Caki2 (cell line): ENCODE measurements at regions not wholly inside any gene's neighbourhood (a gene's known extent, or its start where the extent isn't known, plus 50 kb on each side); places are given as distances from the start of the nearest gene placed in this dataset.

Experiments used
- DNase-seq: peaks from one replicate; pipeline ENCODE4 v3.0.0-alpha.2; 2015; ENCODE audit warnings: low read depth
- in situ Hi-C: cut with HindIII; loops from 2 replicates; pipeline ENCODE4 v1.10.0; 2016; ENCODE audit warnings: low sequenced_read_pairs, low pct_unique_long_range_greater_than_20kb, mixed read lengths

- in situ Hi-C loops: no loop called here
- no peak for DNase-seq
Observed at GRCh38 chr2:226634943-226635604, 164.5 kb downstream of the IRS1 start.

- in situ Hi-C loops: no loop called here
- no peak for DNase-seq
Observed at GRCh38 chr2:226631671-226632070, 167.9 kb downstream of the IRS1 start.

- DNase-seq: no peak
- in situ Hi-C loops: no loop called here
Observed at GRCh38 chr2:226631187-226631586, 168.4 kb downstream of the IRS1 start.

GRCh38 chr2:226625946-226626345 lies 173.7 kb downstream of the IRS1 start:
- in situ Hi-C loops: no loop called here
- peak; percentile 31 for DNase-seq

GRCh38 chr2:226623587-226624368 lies 175.8 kb downstream of the IRS1 start:
- no peak for DNase-seq
- in situ Hi-C loops: no loop called here

- DNase-seq: no peak
- in situ Hi-C loops: no loop called here
Observed at GRCh38 chr2:226622484-226622883, 177.1 kb downstream of the IRS1 start.

- in situ Hi-C loops: no loop called here
- DNase-seq: no peak
Observed at GRCh38 chr2:226620176-226620575, 179.4 kb downstream of the IRS1 start.

- in situ Hi-C loops: no loop called here
- DNase-seq: no peak
Observed at GRCh38 chr2:226619707-226620106, 179.9 kb downstream of the IRS1 start.

GRCh38 chr2:226618875-226619605 lies 180.6 kb downstream of the IRS1 start:
- in situ Hi-C loops: no loop called here
- peak; percentile 19 for DNase-seq

GRCh38 chr2:226618544-226618874 lies 181.1 kb downstream of the IRS1 start:
- in situ Hi-C loops: no loop called here
- no peak for DNase-seq

GRCh38 chr2:226615891-226616290 lies 183.7 kb downstream of the IRS1 start:
- DNase-seq: no peak
- in situ Hi-C loops: no loop called here

GRCh38 chr2:226611944-226612318 lies 187.7 kb downstream of the IRS1 start:
- in situ Hi-C loops: no loop called here

GRCh38 chr2:226611196-226611943 lies 188.2 kb downstream of the IRS1 start:
- in situ Hi-C loops: no loop called here
- no peak for DNase-seq

More at GRCh38 chr2:226611944-226612318, 187.7 kb downstream of the IRS1 start:
- DNase-seq: peak; percentile 33

GRCh38 chr2:226609366-226609765 lies 190.3 kb downstream of the IRS1 start:
- DNase-seq: no peak
- in situ Hi-C loops: no loop called here

- no peak for DNase-seq
- in situ Hi-C loops: no loop called here
Observed at GRCh38 chr2:226608451-226608850, 191.2 kb downstream of the IRS1 start.

- in situ Hi-C loops: no loop called here
- no peak for DNase-seq
Observed at GRCh38 chr2:226607379-226607778, 192.2 kb downstream of the IRS1 start.

- in situ Hi-C loops: no loop called here
- no peak for DNase-seq
Observed at GRCh38 chr2:226605642-226606041, 194.0 kb downstream of the IRS1 start.

- no peak for DNase-seq
- in situ Hi-C loops: no loop called here
Observed at GRCh38 chr2:226603606-226604005, 196.0 kb downstream of the IRS1 start.
